Vagina (tissue), 2 donors: ENCODE measurements at regions not wholly inside any gene's neighbourhood (a gene's known extent, or its start where the extent isn't known, plus 50 kb on each side); places are given as distances from the start of the nearest gene placed in this dataset.

Experiments used
- CTCF ChIP-seq, 3 experiments: fragments of 450-650 bp in 2 of 3; fragments of 200-600 bp in 1 of 3; sonication (generic) in 1 of 3; IDR thresholded peaks; one replicate each; pipeline ENCODE4 v1.5.1; 2017 to 2019; ENCODE audit warnings: antibody characterized with exemption in 3 of 3, mild to moderate bottlenecking in 2 of 3, moderate library complexity in 2 of 3
- POLR2A ChIP-seq, 2 donors: fragments of 450-650 bp; IDR thresholded peaks; one replicate each; pipeline ENCODE4 v1.6.1; 2017; ENCODE audit warnings: antibody characterized with exemption in 2 of 2, mild to moderate bottlenecking in 2 of 2, moderate library complexity in 2 of 2

DNA sequence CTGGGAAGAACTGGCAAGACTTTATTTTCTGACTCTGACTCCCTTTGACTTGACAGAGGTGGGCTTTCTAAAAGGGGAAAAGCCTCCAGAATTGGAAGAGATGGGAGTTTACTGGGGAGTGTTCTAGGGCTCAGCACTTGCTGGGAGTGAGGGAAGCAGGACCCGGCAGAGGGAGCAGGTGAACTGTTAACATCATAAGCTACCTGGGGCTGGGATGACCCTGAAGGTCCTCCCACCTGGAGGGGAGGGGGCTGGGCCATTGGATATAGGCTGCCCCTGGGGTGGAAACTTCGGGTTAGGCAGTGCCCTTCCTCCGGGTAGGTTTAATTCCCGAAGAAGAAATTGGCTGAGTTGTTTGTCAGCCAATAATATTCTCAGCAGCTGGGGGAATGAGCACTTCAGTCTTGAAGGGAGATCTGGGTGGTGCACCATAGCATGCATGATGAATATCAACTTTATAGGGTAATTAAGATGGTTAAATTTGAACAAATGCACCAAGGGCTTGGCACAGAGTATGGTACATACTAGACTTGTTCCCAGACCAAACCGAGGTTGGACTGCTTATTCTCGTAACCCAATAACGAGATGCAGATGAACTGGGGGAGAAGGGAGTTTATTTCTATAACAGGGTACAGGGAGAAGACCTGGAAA, 337.0 kb downstream of the HAPSTR1 start:
- TF ChIP-seq POLR2A (IDR thresholded peaks at IDR 0.05), result no peak
- TF ChIP-seq CTCF (IDR thresholded peaks at IDR 0.05), result no peak
